ENCODE measurements at regions not wholly inside any gene's neighbourhood (a gene's known extent, or its start where the extent isn't known, plus 50 kb on each side); places are given as distances from the start of the nearest gene placed in this dataset.
A peak's percentile ranks its signal among the peaks of the same experiment; 100 is the strongest.

GRCh38 chr1:181263444-181263843 lies 174.9 kb downstream of the IER5 start:
- Histone ChIP-seq H2BK120ac (ENCODE audit: low read depth, low read length) (no peak overlapping the region), H2AFZ (replicated peaks; ENCODE audit: low read length, poor library complexity) (no peak overlapping the region), H3K36me3 (ENCODE audit: control insufficient read depth, insufficient read depth, low read length) (no peaks in the 10 kb centered on the region), H4K8ac (ENCODE audit: low read depth in 2 of 2, low read length in 2 of 2) (no peak overlapping the region), H3K18ac (ENCODE audit: low read depth, low read length) (no peak overlapping the region), H2AK5ac (ENCODE audit: low read depth, low read length) (no peak overlapping the region), H2BK15ac (ENCODE audit: low read depth, low read length) (no peak overlapping the region), H4K5ac (ENCODE audit: low read depth, low read length) (no peak overlapping the region), H2AK9ac (replicated peaks; ENCODE audit: low read depth, low read length, poor library complexity) (no peak overlapping the region), H3K27ac (ENCODE audit: insufficient read depth, low read length) (no peak overlapping the region), H4K20me1 (ENCODE audit: insufficient read depth, low read length) (no peaks in the 10 kb centered on the region), H3K56ac (ENCODE audit: extremely low read depth, insufficient read depth, low read length) (no peak overlapping the region), H3K14ac (replicated peaks; ENCODE audit: low read depth, low read length) (no peak overlapping the region), H3K4me3 (ENCODE audit: insufficient read depth, low read depth, low read length) (no peak overlapping the region), H3K79me1 (ENCODE audit: low read depth in 1 of 2, low read length in 2 of 2) (no peaks in the 10 kb centered on the region), H3K9me1 (ENCODE audit: insufficient read depth, low read length) (no peaks in the 10 kb centered on the region), H3K27me3 (ENCODE audit: control insufficient read depth, insufficient read depth, low read length) (peaks cover 3% of the 10 kb centered on the region; the same call in 1 of the 2 replicates), H2BK5ac (ENCODE audit: low read depth, low read length, poor library complexity, severe bottlenecking) (no peak overlapping the region), H3K9ac (ENCODE audit: low read depth, low read length) (no peak overlapping the region), H3K9me3 (ENCODE audit: control insufficient read depth, insufficient read depth, low read length) (no peaks in the 10 kb centered on the region), H3K4me1 (ENCODE audit: control insufficient read depth, insufficient read depth, low read length) (no peaks in the 10 kb centered on the region), H3K23ac (ENCODE audit: low read depth, low read length) (no peak overlapping the region), H3K4me2 (ENCODE audit: low read depth, low read length) (no peak overlapping the region), H2BK20ac (ENCODE audit: low read depth, low read length) (no peak overlapping the region), H3K4ac (ENCODE audit: low read depth, low read length) (no peak overlapping the region), H4K91ac (ENCODE audit: insufficient read depth, low read depth, low read length) (no peak overlapping the region)
- ATAC-seq (ENCODE audit: low read depth) (no peak), DNase-seq (no peak)
- POLR2A ChIA-PET (ENCODE audit: unreplicated experiment), result no interaction called here
- WGBS, 2 experiments (ENCODE audit: extremely low coverage in 2 of 2, insufficient read length in 1 of 2), result no CpG with 5 or more reads among the region's 2 CpGs
- CTCF ChIA-PET, result no interaction called here
- intact Hi-C loops (cut with micrococcal nuclease) (no loop called here), dilution Hi-C loops (cut with HindIII; ENCODE audit: low sequenced_read_pairs, unreplicated experiment) (no loop called here), in situ Hi-C loops (cut with MboI; ENCODE audit: low sequenced_read_pairs) (no loop called here)
- BruUV-seq (replicated peaks), result no TSS peak
- TF ChIP-seq CTCF (conservative IDR thresholded peaks at IDR 0.05; ENCODE audit: low read depth, low read length), result no peak
- peak; percentile 58 for TF ChIP-seq CEBPB (IDR thresholded peaks at IDR 0.05; ENCODE audit: low read depth, low read length)
- no peak for TF ChIP-seq FOS (IDR thresholded peaks at IDR 0.05; ENCODE audit: low read depth, low read length)

Measured in IMR-90 (cell line).